Tibial nerve (tissue), 4 donors: ENCODE measurements at regions not wholly inside any gene's neighbourhood (a gene's known extent, or its start where the extent isn't known, plus 50 kb on each side); places are given as distances from the start of the nearest gene placed in this dataset.

ENCODE experiments used
- DNase-seq, 2 donors: peaks; one replicate each; pipeline ENCODE4 v3.0.0-alpha.2; 2019; ENCODE audit warnings: low spot score in 2 of 2
- H3K27ac ChIP-seq, 4 donors: fragments of 200-600 bp; sonication (generic) in 3 of 4; one replicate each; pipeline ENCODE4 v1.5.1; 2017 to 2019; ENCODE audit warnings: mild to moderate bottlenecking in 1 of 4
- H3K27me3 ChIP-seq, 2 donors: fragments of 200-600 bp; sonication (generic) in 1 of 2; one replicate each; pipeline versions ENCODE4 v1.5.1 to v1.6.0; 2017 to 2019
- H3K36me3 ChIP-seq, 3 donors: fragments of 200-600 bp; sonication (generic); one replicate each; pipeline ENCODE4 v1.5.1; 2018 to 2019
- H3K4me1 ChIP-seq, 4 donors: fragments of 200-600 bp; sonication (generic) in 3 of 4; one replicate each; pipeline ENCODE4 v1.5.1; 2017 to 2019
- H3K4me3 ChIP-seq, 4 donors: fragments of 200-600 bp; sonication (generic) in 3 of 4; one replicate each; pipeline ENCODE4 v1.5.1; 2017 to 2019; ENCODE audit warnings: mild to moderate bottlenecking in 1 of 4, moderate library complexity in 1 of 4
- H3K9me3 ChIP-seq, 4 donors: fragments of 200-600 bp; sonication (generic) in 3 of 4; one replicate each; pipeline ENCODE4 v1.5.1; 2017 to 2019
- EP300 ChIP-seq, 2 donors: sonication (generic); formaldehyde crosslinking; IDR thresholded peaks; one replicate each; pipeline ENCODE4 v1.6.1; 2017; ENCODE audit warnings: antibody characterized with exemption in 2 of 2, mild to moderate bottlenecking in 1 of 2
- POLR2A ChIP-seq, 2 donors: fragments of 450-650 bp; IDR thresholded peaks; one replicate each; pipeline ENCODE4 v1.6.1; 2017; ENCODE audit warnings: antibody characterized with exemption in 2 of 2, mild to moderate bottlenecking in 2 of 2, moderate library complexity in 2 of 2
- WGBS, 2 donors: methylation state at CpG; one replicate each; pipeline ENCODE4 v1.1.5; 2018; 5-methylcytosine and 5-hydroxymethylcytosine counted together
- TF ChIP-seq, protein P1 (sequence below), 5 experiments: fragments of 200-600 bp in 3 of 5; fragments of 450-650 bp in 2 of 5; sonication (generic) in 3 of 5; IDR thresholded peaks; one replicate each; pipeline ENCODE4 v1.5.1; 2016 to 2019; ENCODE audit warnings: antibody characterized with exemption in 5 of 5, mild to moderate bottlenecking in 3 of 5, moderate library complexity in 2 of 5

DNA sequence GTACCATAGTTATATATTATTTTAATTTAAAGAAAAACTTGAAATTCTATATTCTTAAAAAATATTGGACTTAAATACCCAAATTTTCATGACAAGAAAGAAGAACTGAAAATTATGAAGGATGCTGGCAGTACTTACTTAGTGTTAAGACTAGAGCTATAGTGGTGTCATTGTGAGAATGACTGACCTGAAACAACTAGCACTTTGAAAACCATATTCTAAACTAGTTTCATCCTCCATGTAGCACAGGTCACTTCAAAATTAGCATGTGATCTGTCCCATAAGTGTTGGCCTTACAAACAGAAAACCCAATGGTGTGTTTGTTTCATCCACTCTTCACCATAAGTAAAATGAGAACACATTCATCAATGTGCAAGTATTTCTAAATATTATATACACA, 208.6 kb downstream of the ZIC4 start:
- no peaks in the 10 kb centered on the region for H3K9me3 ChIP-seq
- H3K4me3 ChIP-seq = no peak overlapping the region
- H3K27me3 ChIP-seq = no peaks in the 10 kb centered on the region
- TF ChIP-seq EP300 (IDR thresholded peaks at IDR 0.05) (no peak), POLR2A (IDR thresholded peaks at IDR 0.05) (no peak)
- TF ChIP-seq, protein P1, sequence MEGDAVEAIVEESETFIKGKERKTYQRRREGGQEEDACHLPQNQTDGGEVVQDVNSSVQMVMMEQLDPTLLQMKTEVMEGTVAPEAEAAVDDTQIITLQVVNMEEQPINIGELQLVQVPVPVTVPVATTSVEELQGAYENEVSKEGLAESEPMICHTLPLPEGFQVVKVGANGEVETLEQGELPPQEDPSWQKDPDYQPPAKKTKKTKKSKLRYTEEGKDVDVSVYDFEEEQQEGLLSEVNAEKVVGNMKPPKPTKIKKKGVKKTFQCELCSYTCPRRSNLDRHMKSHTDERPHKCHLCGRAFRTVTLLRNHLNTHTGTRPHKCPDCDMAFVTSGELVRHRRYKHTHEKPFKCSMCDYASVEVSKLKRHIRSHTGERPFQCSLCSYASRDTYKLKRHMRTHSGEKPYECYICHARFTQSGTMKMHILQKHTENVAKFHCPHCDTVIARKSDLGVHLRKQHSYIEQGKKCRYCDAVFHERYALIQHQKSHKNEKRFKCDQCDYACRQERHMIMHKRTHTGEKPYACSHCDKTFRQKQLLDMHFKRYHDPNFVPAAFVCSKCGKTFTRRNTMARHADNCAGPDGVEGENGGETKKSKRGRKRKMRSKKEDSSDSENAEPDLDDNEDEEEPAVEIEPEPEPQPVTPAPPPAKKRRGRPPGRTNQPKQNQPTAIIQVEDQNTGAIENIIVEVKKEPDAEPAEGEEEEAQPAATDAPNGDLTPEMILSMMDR (IDR thresholded peaks at IDR 0.05) = no peak
- H3K4me1 ChIP-seq = no peaks in the 10 kb centered on the region
- H3K27ac ChIP-seq = no peak overlapping the region
- DNase-seq = no peak
- H3K36me3 ChIP-seq = no peaks in the 10 kb centered on the region

DNA sequence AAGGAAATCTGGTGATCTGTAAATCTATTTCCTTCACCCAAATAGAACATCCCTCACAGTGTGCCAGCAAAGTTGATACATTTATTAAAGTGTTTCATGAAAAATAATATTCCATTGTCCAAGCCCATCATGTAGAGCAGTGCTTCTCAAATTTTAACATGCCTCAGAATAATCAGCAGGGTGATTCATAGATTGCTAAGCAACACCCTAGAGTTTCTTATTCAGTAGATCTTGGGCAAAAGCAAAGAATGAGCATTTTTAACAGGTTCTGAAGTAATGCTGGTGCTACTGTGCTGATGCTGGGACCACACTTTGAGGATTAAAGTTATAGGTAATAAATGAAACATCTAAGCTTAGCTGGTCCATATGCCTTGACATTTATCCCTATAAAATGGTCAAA, 210.5 kb downstream of the ZIC4 start:
- DNase-seq = no peak
- H3K4me1 ChIP-seq = no peaks in the 10 kb centered on the region
- TF ChIP-seq POLR2A (IDR thresholded peaks at IDR 0.05) (no peak), EP300 (IDR thresholded peaks at IDR 0.05) (no peak)
- TF ChIP-seq, protein P1 (IDR thresholded peaks at IDR 0.05) = no peak

DNA sequence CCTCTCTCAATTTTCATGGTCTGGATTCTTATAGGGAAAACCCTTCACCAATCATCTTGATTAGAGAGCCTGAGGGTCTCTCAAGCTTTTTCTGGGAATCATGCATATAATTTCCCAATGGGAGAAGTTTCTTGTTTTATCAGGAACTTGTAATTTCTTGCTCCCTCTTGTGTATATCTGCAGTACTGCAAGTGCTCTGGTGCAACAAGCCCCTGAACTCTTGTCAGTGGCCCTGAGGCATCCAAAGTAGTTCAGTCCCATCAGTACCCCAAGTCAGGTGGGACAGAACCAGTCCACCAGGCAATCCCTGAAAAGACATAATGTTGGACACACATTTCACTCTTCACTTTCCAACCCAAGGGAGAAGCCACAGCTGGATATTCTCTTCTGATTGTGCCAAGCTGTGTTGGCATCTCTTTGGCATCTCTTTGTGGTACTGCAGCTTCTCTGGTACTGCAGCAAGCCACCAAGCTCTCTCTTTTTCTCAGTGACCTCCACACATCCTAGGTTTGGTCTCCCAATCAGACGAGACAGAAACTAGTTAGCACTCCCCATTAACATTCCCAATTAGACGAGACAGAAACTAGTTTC, 214.5 kb downstream of the ZIC4 start:
- Histone ChIP-seq H3K4me1 (no peaks in the 10 kb centered on the region), H3K9me3 (peaks cover 0 to 7% (median 0%) of the 10 kb centered on the region in 4 donors), H3K36me3 (no peaks in the 10 kb centered on the region), H3K27me3 (no peaks in the 10 kb centered on the region), H3K27ac (no peak overlapping the region), H3K4me3 (no peak overlapping the region)
- WGBS, 2 donors = 75 to 92% methylated on average over 2 of the region's 2 CpGs
- peak in 1 of 2 donors; percentile 55 for DNase-seq
- TF ChIP-seq EP300 (IDR thresholded peaks at IDR 0.05) = no peak
- TF ChIP-seq POLR2A (IDR thresholded peaks at IDR 0.05) = no peak
- TF ChIP-seq, protein P1 (IDR thresholded peaks at IDR 0.05) = peak; percentile 41 to 67 (median 49)

More for the DNA sequence above, 210.5 kb downstream of the ZIC4 start:
- H3K4me3 ChIP-seq = no peak overlapping the region
- H3K36me3 ChIP-seq = no peaks in the 10 kb centered on the region
- peaks cover 0 to 2% (median 0%) of the 10 kb centered on the region in 4 donors for H3K9me3 ChIP-seq
- H3K27me3 ChIP-seq = no peaks in the 10 kb centered on the region
- H3K27ac ChIP-seq = no peak overlapping the region

DNA sequence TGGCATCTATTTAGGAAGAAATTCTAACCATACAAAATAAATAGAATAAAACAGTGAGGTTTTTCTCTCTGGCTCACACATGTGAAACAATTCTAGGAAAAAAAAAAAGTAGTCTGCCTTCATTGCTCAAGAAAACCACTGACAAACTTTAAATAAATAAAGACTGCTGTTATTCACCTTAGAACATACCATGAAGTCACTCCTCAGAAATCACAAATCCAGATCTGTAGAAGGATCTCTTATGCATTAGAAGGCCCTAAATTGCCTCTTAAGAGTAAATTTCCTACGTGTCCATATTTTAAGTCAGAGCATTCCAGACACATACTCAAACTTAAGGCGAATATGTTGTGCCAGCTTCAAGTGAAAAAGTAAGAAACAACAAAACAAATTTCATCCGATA, 217.3 kb downstream of the ZIC4 start:
- no peak for DNase-seq
- H3K27me3 ChIP-seq = no peaks in the 10 kb centered on the region
- WGBS, 2 donors = 45 to 69% methylated on average over 3 of the region's 3 CpGs
- H3K4me1 ChIP-seq = no peaks in the 10 kb centered on the region
- H3K4me3 ChIP-seq = no peak overlapping the region
- no peaks in the 10 kb centered on the region for H3K36me3 ChIP-seq
- TF ChIP-seq, protein P1 (IDR thresholded peaks at IDR 0.05) = no peak
- no peak for TF ChIP-seq EP300 (IDR thresholded peaks at IDR 0.05)
- no peak for TF ChIP-seq POLR2A (IDR thresholded peaks at IDR 0.05)
- H3K9me3 ChIP-seq = peaks cover 0 to 7% (median 0%) of the 10 kb centered on the region in 4 donors
- H3K27ac ChIP-seq = no peak overlapping the region

DNA sequence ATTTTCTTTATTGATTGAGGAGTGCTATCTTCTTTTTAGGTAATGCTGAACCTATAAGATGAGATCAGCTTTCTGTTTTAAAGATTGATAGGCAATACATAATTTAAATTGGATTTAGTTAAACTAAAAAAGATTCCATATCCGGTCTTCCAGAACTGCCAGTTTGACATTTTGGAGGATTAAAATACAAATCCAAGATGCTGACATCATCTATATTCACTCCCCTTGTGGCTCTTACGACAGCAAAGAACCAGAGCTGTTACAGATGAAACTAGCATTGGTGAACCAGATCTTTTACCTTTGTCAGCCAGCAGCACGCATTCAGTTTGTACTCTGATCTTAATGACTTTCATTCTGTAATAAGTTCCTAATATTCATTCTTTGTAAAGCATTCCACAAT, 218.7 kb downstream of the ZIC4 start:
- Histone ChIP-seq H3K36me3 (no peaks in the 10 kb centered on the region), H3K27ac (no peak overlapping the region), H3K9me3 (peaks cover 0 to 7% (median 0%) of the 10 kb centered on the region in 4 donors), H3K4me3 (no peak overlapping the region), H3K27me3 (no peaks in the 10 kb centered on the region), H3K4me1 (no peaks in the 10 kb centered on the region)
- DNase-seq = no peak
- TF ChIP-seq POLR2A (IDR thresholded peaks at IDR 0.05) = no peak
- TF ChIP-seq, protein P1 (IDR thresholded peaks at IDR 0.05) = no peak
- no peak for TF ChIP-seq EP300 (IDR thresholded peaks at IDR 0.05)
- 78% methylated on average over 3 of the region's 3 CpGs for WGBS, 2 donors
